ENCODE measurements at regions not wholly inside any gene's neighbourhood (a gene's known extent, or its start where the extent isn't known, plus 50 kb on each side); places are given as distances from the start of the nearest gene placed in this dataset.

DNA sequence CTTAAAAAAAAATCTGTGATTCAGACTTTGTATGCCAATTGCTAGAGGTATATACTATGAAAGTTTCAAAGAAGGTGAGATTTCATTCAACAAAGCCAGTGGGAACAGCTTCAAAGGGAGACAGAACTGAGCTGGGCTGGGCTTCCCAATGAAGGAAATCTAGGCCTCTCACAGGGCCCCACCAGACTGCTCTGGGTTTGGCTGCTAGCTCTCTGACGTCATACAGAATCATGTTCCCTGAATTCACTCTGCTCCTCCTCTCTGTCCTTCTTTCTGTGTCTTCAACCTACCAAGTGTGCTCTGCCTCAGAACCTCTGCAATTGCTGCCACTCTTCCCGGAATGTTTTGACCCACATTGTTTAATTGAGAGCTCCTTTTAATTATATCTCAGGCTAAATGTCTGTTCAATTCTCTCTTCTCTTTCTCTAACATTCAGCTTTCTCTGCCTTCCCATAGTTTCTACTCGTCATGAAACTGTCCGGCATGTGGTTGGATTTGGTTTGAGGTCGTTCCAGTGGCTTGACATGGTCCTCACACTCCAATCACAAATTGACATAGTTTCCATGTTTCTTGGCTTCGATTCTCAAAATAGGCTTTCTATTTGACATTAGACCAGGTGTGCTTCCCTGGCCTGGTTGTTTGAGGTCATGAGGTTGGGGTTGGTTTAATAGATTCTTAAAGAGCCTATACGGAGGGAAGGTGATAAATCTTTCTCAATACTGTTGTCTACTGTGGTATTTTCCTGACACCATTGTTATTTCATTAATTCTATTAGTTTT, 282.1 kb upstream of the EMCN start:
- Histone ChIP-seq H3K79me2 (ENCODE audit: insufficient read depth, low read depth, low read length) (no peaks in the 10 kb centered on the region), H4K20me1 (ENCODE audit: insufficient read depth, low read length) (no peaks in the 10 kb centered on the region), H3K4me1 (ENCODE audit: insufficient read depth, low read length, poor library complexity, severe bottlenecking) (no peaks in the 10 kb centered on the region), H3K36me3 (ENCODE audit: insufficient read depth, low read length) (no peaks in the 10 kb centered on the region), H3K4me2 (ENCODE audit: low read length) (no peak overlapping the region), H3K9me2 (ENCODE audit: insufficient read depth, low read length) (no peaks in the 10 kb centered on the region), H3K9me3 (ENCODE audit: low read length) (no peaks in the 10 kb centered on the region), H3K27ac (ENCODE audit: low read depth, low read length, poor library complexity, severe bottlenecking) (no peak overlapping the region), H3K4me3 (ENCODE audit: low read depth, low read length, poor library complexity, severe bottlenecking) (no peak overlapping the region), H2AFZ (ENCODE audit: low read length) (no peak overlapping the region)
- DNase-seq (ENCODE audit: low spot score) = no peak
- no peak for TF ChIP-seq EZH2phosphoT487 (IDR thresholded peaks at IDR 0.05; ENCODE audit: borderline replicate concordance, low read depth, low read length)
- TF ChIP-seq, protein P1, sequence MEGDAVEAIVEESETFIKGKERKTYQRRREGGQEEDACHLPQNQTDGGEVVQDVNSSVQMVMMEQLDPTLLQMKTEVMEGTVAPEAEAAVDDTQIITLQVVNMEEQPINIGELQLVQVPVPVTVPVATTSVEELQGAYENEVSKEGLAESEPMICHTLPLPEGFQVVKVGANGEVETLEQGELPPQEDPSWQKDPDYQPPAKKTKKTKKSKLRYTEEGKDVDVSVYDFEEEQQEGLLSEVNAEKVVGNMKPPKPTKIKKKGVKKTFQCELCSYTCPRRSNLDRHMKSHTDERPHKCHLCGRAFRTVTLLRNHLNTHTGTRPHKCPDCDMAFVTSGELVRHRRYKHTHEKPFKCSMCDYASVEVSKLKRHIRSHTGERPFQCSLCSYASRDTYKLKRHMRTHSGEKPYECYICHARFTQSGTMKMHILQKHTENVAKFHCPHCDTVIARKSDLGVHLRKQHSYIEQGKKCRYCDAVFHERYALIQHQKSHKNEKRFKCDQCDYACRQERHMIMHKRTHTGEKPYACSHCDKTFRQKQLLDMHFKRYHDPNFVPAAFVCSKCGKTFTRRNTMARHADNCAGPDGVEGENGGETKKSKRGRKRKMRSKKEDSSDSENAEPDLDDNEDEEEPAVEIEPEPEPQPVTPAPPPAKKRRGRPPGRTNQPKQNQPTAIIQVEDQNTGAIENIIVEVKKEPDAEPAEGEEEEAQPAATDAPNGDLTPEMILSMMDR (conservative IDR thresholded peaks at IDR 0.05; ENCODE audit: low read length) = no peak
- intact Hi-C loops (cut with micrococcal nuclease; ENCODE audit: unreplicated experiment) = no loop called here
- BruUV-seq (replicated peaks) = no TSS peak
- ChIA-PET CTCF (ENCODE audit: unreplicated experiment) (no interaction called here), POLR2A (no interaction called here)

DNA sequence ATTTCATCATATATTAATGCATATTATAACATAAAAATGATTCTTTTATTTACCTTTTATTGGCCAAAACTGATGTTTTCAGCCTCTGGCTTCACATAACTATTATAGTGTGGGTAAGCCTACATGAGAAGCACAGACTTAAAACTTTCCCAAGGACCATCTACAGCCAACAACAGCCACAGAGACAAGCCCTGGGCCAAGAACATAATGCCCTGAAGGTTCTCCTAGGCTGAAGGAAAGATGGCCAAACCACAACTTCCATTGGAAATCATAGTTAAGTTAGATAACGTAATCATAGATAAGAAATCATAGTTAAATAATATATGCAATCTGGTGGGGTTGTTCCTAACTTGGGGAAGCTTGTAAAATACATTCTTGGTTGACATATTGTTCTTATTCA, 280.0 kb upstream of the EMCN start:
- BruUV-seq (replicated peaks) = no TSS peak
- no peak overlapping the region for H3K27ac ChIP-seq (ENCODE audit: low read depth, low read length, poor library complexity, severe bottlenecking)

DNA sequence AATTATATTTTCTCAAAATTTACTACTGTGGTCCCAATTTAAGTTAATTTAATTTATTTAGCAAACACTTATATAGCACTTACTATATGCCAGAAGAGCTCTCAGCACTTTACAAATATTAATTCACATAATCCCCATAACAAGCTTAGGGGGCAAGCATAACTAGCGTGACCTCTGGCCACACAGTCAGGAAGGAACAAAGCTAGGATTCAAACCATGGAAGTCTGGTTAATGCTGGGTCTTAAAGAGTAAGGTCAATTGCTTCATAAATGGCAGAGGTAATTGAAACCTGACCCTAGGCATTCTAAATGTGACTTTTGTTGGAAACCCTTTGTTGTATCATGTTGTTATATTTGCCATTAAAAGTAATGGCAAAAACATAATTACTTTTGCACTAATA, 279.5 kb upstream of the EMCN start:
- H2AFZ ChIP-seq (ENCODE audit: low read length) = no peak overlapping the region
- POLR2A ChIA-PET = no interaction called here
- no TSS peak for BruUV-seq (replicated peaks)
- no peaks in the 10 kb centered on the region for H3K79me2 ChIP-seq (ENCODE audit: insufficient read depth, low read depth, low read length)
- no peaks in the 10 kb centered on the region for H3K36me3 ChIP-seq (ENCODE audit: insufficient read depth, low read length)
- H3K9me2 ChIP-seq (ENCODE audit: insufficient read depth, low read length) = no peaks in the 10 kb centered on the region
- TF ChIP-seq, protein P1 (conservative IDR thresholded peaks at IDR 0.05; ENCODE audit: low read length) = no peak
- no peak for TF ChIP-seq EZH2phosphoT487 (IDR thresholded peaks at IDR 0.05; ENCODE audit: borderline replicate concordance, low read depth, low read length)
- no peaks in the 10 kb centered on the region for H3K9me3 ChIP-seq (ENCODE audit: low read length)
- no peak overlapping the region for H3K4me2 ChIP-seq (ENCODE audit: low read length)
- H3K27ac ChIP-seq (ENCODE audit: low read depth, low read length, poor library complexity, severe bottlenecking) = no peak overlapping the region
- no peak for DNase-seq (ENCODE audit: low spot score)
- H3K4me3 ChIP-seq (ENCODE audit: low read depth, low read length, poor library complexity, severe bottlenecking) = no peak overlapping the region
- CTCF ChIA-PET (ENCODE audit: unreplicated experiment) = no interaction called here
- H3K4me1 ChIP-seq (ENCODE audit: insufficient read depth, low read length, poor library complexity, severe bottlenecking) = no peaks in the 10 kb centered on the region
- intact Hi-C loops (cut with micrococcal nuclease; ENCODE audit: unreplicated experiment) = no loop called here
- H4K20me1 ChIP-seq (ENCODE audit: insufficient read depth, low read length) = no peaks in the 10 kb centered on the region

More for the DNA sequence above, 280.0 kb upstream of the EMCN start:
- Histone ChIP-seq H4K20me1 (ENCODE audit: insufficient read depth, low read length) (no peaks in the 10 kb centered on the region), H2AFZ (ENCODE audit: low read length) (no peak overlapping the region), H3K36me3 (ENCODE audit: insufficient read depth, low read length) (no peaks in the 10 kb centered on the region), H3K4me1 (ENCODE audit: insufficient read depth, low read length, poor library complexity, severe bottlenecking) (no peaks in the 10 kb centered on the region), H3K79me2 (ENCODE audit: insufficient read depth, low read depth, low read length) (no peaks in the 10 kb centered on the region), H3K9me2 (ENCODE audit: insufficient read depth, low read length) (no peaks in the 10 kb centered on the region), H3K4me2 (ENCODE audit: low read length) (no peak overlapping the region), H3K9me3 (ENCODE audit: low read length) (no peaks in the 10 kb centered on the region), H3K4me3 (ENCODE audit: low read depth, low read length, poor library complexity, severe bottlenecking) (no peak overlapping the region)
- DNase-seq (ENCODE audit: low spot score) = no peak
- TF ChIP-seq, protein P1 (conservative IDR thresholded peaks at IDR 0.05; ENCODE audit: low read length) = no peak
- TF ChIP-seq EZH2phosphoT487 (IDR thresholded peaks at IDR 0.05; ENCODE audit: borderline replicate concordance, low read depth, low read length) = no peak
- ChIA-PET POLR2A (no interaction called here), CTCF (ENCODE audit: unreplicated experiment) (no interaction called here)
- intact Hi-C loops (cut with micrococcal nuclease; ENCODE audit: unreplicated experiment) = no loop called here

Measured in OCI-LY7 (cell line).